Epithelial cell of proximal tubule (primary cell): ENCODE measurements at regions not wholly inside any gene's neighbourhood (a gene's known extent, or its start where the extent isn't known, plus 50 kb on each side); places are given as distances from the start of the nearest gene placed in this dataset.
"Not testable (repeated sequence)": the region's sequence is repeated elsewhere in the genome, so short reads cannot be mapped to it uniquely, and the experiment has no call there.

ENCODE experiments used
- DNase-seq: peaks from one replicate; pipeline ENCODE4 v3.0.0-alpha.2; 2011; ENCODE audit warnings: low read depth
- H3K4me3 ChIP-seq: 2 replicates; pipeline ENCODE4 v1.5.1; 2011; ENCODE audit warnings: low read depth, mild to moderate bottlenecking, low read length
- CTCF ChIP-seq: conservative IDR thresholded peaks from 2 replicates; pipeline ENCODE4 v1.5.1; 2012; ENCODE audit warnings: low read depth, mild to moderate bottlenecking, low read length

GRCh38 chr21:22020221-22020620, 1022.0 kb downstream of the NCAM2 start:
- DNase-seq: no peak
- H3K4me3 ChIP-seq: no peak overlapping the region
- TF ChIP-seq CTCF: no peak

GRCh38 chr21:22023896-22024295, 1025.7 kb downstream of the NCAM2 start:
- not testable (repeated sequence) for H3K4me3 ChIP-seq, DNase-seq

- no peak for TF ChIP-seq CTCF
- no peak for DNase-seq
- no peak overlapping the region for H3K4me3 ChIP-seq
Measured at GRCh38 chr21:22044431-22044830, 1046.2 kb downstream of the NCAM2 start.

GRCh38 chr21:22046576-22046975, 1048.4 kb downstream of the NCAM2 start:
- TF ChIP-seq CTCF: no peak
- no peak overlapping the region for H3K4me3 ChIP-seq
- no peak for DNase-seq

- no peak overlapping the region for H3K4me3 ChIP-seq
- no peak for TF ChIP-seq CTCF
- no peak for DNase-seq
Measured at GRCh38 chr21:22056904-22057303, 1058.7 kb downstream of the NCAM2 start.

- H3K4me3 ChIP-seq: no peak overlapping the region
- no peak for DNase-seq
- no peak for TF ChIP-seq CTCF
Measured at GRCh38 chr21:22062472-22063139, 1064.4 kb downstream of the NCAM2 start.

- no peak overlapping the region for H3K4me3 ChIP-seq
- TF ChIP-seq CTCF: no peak
- no peak for DNase-seq
Measured at GRCh38 chr21:22063140-22063539, 1064.9 kb downstream of the NCAM2 start.
